ENCODE measurements at regions not wholly inside any gene's neighbourhood (a gene's known extent, or its start where the extent isn't known, plus 50 kb on each side); places are given as distances from the start of the nearest gene placed in this dataset.

DNA sequence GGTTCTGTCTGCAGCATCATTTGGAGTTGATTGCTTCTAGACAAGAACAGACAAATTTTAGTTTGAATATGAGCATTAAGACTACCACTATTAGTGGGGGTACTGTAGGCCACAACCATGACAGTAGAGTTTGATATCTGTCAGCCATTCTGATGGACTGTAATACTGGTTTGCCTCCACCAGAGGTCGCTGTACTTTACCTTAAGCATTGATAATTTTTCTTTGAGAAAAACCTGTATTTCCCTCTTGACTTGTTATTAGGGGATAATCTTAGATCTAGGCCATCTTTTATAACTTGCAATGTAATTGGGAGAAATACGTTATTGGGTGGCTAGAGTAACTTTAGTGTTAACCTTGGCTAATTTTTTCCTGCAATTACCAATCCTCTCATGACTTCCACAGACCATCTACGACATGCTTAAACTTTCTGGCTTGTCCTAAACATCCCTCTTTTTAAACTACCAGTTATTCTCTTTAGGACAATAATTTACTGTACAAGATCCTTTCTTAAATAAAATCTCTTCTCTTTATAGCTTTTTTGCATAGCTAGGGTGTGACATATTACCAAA, 562.4 kb downstream of the MAGEB5 start:
- TF ChIP-seq CTCF (IDR thresholded peaks at IDR 0.05; ENCODE audit: poor library complexity) (no peak), EZH2 (IDR thresholded peaks at IDR 0.05; ENCODE audit: borderline replicate concordance) (no peak), EZH2phosphoT487 (IDR thresholded peaks at IDR 0.05; ENCODE audit: low read depth, severe bottlenecking, unreplicated experiment) (no peak)
